ENCODE measurements at regions not wholly inside any gene's neighbourhood (a gene's known extent, or its start where the extent isn't known, plus 50 kb on each side); places are given as distances from the start of the nearest gene placed in this dataset.

DNA sequence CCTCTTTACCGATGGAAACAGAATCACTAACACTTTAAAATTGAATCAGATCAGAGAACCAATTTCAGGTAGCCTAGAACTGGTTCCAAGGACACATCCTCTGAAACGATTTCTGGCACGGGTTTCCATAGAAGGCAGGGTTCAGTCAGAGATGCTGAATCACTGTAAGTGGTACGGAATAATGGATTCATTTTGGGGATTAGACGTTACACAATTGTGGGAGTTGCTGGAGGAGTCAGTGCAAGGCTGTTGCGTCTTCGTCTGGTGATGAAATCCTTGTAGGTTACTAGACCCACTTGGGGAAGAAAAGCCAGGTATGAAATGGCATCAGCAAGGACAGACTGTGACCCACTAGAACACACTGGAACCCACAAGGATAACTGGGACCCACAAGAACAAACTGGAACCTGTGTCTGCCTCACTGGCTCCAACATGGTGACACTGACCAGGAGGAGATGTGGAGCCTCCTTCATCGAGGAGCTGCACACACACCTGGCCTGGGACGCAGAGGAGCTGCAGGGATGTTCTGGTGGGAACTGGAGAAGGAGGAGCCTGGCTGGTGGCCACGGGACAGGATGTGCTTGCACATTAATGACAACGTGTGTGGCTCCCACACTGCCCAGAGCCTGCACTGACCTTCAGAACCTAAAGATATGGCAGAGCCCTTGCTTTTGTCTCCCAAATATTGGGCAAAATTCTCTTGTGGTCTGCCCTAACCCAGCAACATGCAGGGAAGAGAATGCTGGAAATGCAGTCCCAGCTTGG, 105.1 kb downstream of the TRAPPC11 start:
- Histone ChIP-seq H3K9me3 (ENCODE audit: insufficient read depth, low read depth, low read length) (no peaks in the 10 kb centered on the region), H3K36me3 (ENCODE audit: insufficient read depth, low read length) (no peaks in the 10 kb centered on the region), H3K79me2 (ENCODE audit: insufficient read depth, low read length) (no peaks in the 10 kb centered on the region), H4K20me1 (ENCODE audit: insufficient read depth, low read length) (no peaks in the 10 kb centered on the region), H3K27me3 (ENCODE audit: insufficient read depth, low read length) (no peaks in the 10 kb centered on the region), H3K4me1 (ENCODE audit: insufficient read depth, low read length) (no peaks in the 10 kb centered on the region), H3K4me2 (ENCODE audit: low read length) (no peak overlapping the region), H3K9ac (ENCODE audit: low read length) (no peak overlapping the region), H3K4me3 (ENCODE audit: insufficient read depth, low read depth, low read length) (no peak overlapping the region), H2AFZ (ENCODE audit: low read depth, low read length) (no peak overlapping the region), H3K27ac (ENCODE audit: low read depth, low read length) (no peak overlapping the region)
- H3K27ac Mint-ChIP-seq (ENCODE audit: unreplicated experiment) = no peak overlapping the region
- peaks cover 16% of the 10 kb centered on the region for H3K27me3 Mint-ChIP-seq (ENCODE audit: low read depth, unreplicated experiment)
- no peak overlapping the region for H3K4me3 Mint-ChIP-seq (ENCODE audit: unreplicated experiment)
- no peak for TF ChIP-seq EZH2 (IDR thresholded peaks at IDR 0.05; ENCODE audit: insufficient read depth, low read length)
- TF ChIP-seq, protein P1, sequence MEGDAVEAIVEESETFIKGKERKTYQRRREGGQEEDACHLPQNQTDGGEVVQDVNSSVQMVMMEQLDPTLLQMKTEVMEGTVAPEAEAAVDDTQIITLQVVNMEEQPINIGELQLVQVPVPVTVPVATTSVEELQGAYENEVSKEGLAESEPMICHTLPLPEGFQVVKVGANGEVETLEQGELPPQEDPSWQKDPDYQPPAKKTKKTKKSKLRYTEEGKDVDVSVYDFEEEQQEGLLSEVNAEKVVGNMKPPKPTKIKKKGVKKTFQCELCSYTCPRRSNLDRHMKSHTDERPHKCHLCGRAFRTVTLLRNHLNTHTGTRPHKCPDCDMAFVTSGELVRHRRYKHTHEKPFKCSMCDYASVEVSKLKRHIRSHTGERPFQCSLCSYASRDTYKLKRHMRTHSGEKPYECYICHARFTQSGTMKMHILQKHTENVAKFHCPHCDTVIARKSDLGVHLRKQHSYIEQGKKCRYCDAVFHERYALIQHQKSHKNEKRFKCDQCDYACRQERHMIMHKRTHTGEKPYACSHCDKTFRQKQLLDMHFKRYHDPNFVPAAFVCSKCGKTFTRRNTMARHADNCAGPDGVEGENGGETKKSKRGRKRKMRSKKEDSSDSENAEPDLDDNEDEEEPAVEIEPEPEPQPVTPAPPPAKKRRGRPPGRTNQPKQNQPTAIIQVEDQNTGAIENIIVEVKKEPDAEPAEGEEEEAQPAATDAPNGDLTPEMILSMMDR (IDR thresholded peaks at IDR 0.05; ENCODE audit: insufficient read depth, low read depth, low read length) = no peak
- peaks cover 2% of the 10 kb centered on the region for H3K4me1 Mint-ChIP-seq (ENCODE audit: low read depth, unreplicated experiment)
- DNase-seq (ENCODE audit: low read depth) (no peak), FAIRE-seq (no peak)
- H3K9me3 Mint-ChIP-seq (ENCODE audit: unreplicated experiment) = no peaks in the 10 kb centered on the region
- peaks cover 3% of the 10 kb centered on the region for H3K36me3 Mint-ChIP-seq (ENCODE audit: low read depth, unreplicated experiment)

DNA sequence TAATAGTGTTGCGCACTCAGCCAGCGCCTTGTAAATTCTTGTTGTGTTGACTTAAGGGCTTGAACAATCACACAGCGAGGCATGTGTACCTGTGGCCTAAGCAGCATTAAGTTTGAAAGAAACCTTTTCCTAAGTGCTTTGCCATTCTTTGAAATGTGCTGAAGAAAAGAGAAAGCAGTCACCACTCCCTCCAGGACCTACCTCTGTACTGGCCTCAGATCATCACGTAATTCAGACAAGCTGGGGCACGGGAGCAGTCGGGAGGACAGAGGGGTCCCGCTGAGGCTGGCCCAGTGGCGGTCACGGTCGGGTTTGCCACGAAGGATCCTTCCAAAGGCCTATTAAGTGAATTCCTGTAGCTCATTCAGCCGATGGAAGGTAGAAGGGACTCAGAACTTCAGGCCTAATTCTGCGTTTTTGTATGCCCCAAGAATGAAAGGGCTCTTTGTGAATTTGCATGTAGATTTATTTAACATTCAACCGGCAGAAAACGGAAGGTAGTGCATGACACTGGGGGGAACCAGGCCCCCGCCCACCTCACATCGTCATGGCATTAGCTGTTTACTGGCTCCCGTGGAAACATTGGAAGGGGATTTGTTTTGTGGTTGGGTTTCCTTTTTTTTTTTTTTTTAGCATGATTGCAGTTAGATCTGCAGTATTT, 106.3 kb downstream of the TRAPPC11 start:
- H3K4me2 ChIP-seq (ENCODE audit: low read length) = peak overlapping the region; percentile 61
- H3K9me3 ChIP-seq (ENCODE audit: insufficient read depth, low read depth, low read length) = no peaks in the 10 kb centered on the region
- H2AFZ ChIP-seq (ENCODE audit: low read depth, low read length) = peak overlapping the region; percentile 68
- H3K27me3 Mint-ChIP-seq (ENCODE audit: low read depth, unreplicated experiment) = peaks cover 16% of the 10 kb centered on the region
- no peaks in the 10 kb centered on the region for H3K9me3 Mint-ChIP-seq (ENCODE audit: unreplicated experiment)
- TF ChIP-seq EZH2 (IDR thresholded peaks at IDR 0.05; ENCODE audit: insufficient read depth, low read length) = no peak
- TF ChIP-seq, protein P1 (IDR thresholded peaks at IDR 0.05; ENCODE audit: insufficient read depth, low read depth, low read length) = no peak
- no peaks in the 10 kb centered on the region for H3K27me3 ChIP-seq (ENCODE audit: insufficient read depth, low read length)
- no peak overlapping the region for H3K4me3 Mint-ChIP-seq (ENCODE audit: unreplicated experiment)
- peaks cover 3% of the 10 kb centered on the region for H3K36me3 Mint-ChIP-seq (ENCODE audit: low read depth, unreplicated experiment)
- no peak overlapping the region for H3K4me3 ChIP-seq (ENCODE audit: insufficient read depth, low read depth, low read length)
- DNase-seq (ENCODE audit: low read depth) (no peak), FAIRE-seq (no peak)
- H3K27ac ChIP-seq (ENCODE audit: low read depth, low read length) = no peak overlapping the region
- H3K4me1 ChIP-seq (ENCODE audit: insufficient read depth, low read length) = no peaks in the 10 kb centered on the region
- H3K27ac Mint-ChIP-seq (ENCODE audit: unreplicated experiment) = no peak overlapping the region
- H4K20me1 ChIP-seq (ENCODE audit: insufficient read depth, low read length) = no peaks in the 10 kb centered on the region
- no peaks in the 10 kb centered on the region for H3K36me3 ChIP-seq (ENCODE audit: insufficient read depth, low read length)
- no peaks in the 10 kb centered on the region for H3K79me2 ChIP-seq (ENCODE audit: insufficient read depth, low read length)
- H3K9ac ChIP-seq (ENCODE audit: low read length) = no peak overlapping the region
- H3K4me1 Mint-ChIP-seq (ENCODE audit: low read depth, unreplicated experiment) = peaks cover 2% of the 10 kb centered on the region

DNA sequence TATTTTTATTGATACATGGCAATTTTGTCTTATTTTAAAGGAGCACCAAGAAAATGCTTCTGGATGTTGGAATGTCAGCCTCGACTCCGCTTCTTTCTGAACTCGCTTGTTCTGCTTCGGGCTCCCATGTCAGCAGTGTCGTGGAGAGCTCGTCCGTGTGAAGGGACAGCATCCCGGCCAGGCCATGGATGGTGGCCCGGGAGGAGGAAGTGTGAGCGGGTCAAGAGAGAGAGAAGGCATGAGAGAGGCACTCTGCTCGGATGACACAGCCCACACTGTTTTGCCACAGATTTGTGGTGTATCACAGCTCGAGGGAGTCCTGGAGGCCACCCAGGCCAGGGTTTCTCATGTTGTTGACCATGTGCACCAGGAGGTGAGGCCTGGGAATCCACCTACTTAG, 107.0 kb downstream of the TRAPPC11 start:
- H3K27ac Mint-ChIP-seq (ENCODE audit: unreplicated experiment) = no peak overlapping the region
- Histone ChIP-seq H3K27ac (ENCODE audit: low read depth, low read length) (no peak overlapping the region), H4K20me1 (ENCODE audit: insufficient read depth, low read length) (no peaks in the 10 kb centered on the region), H3K9ac (ENCODE audit: low read length) (no peak overlapping the region), H3K9me3 (ENCODE audit: insufficient read depth, low read depth, low read length) (no peaks in the 10 kb centered on the region), H3K4me2 (ENCODE audit: low read length) (no peak overlapping the region), H3K27me3 (ENCODE audit: insufficient read depth, low read length) (no peaks in the 10 kb centered on the region), H3K4me3 (ENCODE audit: insufficient read depth, low read depth, low read length) (no peak overlapping the region), H3K36me3 (ENCODE audit: insufficient read depth, low read length) (no peaks in the 10 kb centered on the region), H3K4me1 (ENCODE audit: insufficient read depth, low read length) (no peaks in the 10 kb centered on the region), H2AFZ (ENCODE audit: low read depth, low read length) (no peak overlapping the region), H3K79me2 (ENCODE audit: insufficient read depth, low read length) (no peaks in the 10 kb centered on the region)
- H3K9me3 Mint-ChIP-seq (ENCODE audit: unreplicated experiment) = no peaks in the 10 kb centered on the region
- peaks cover 18% of the 10 kb centered on the region for H3K27me3 Mint-ChIP-seq (ENCODE audit: low read depth, unreplicated experiment)
- H3K4me1 Mint-ChIP-seq (ENCODE audit: low read depth, unreplicated experiment) = peaks cover 2% of the 10 kb centered on the region
- H3K36me3 Mint-ChIP-seq (ENCODE audit: low read depth, unreplicated experiment) = peaks cover 3% of the 10 kb centered on the region
- FAIRE-seq (no peak), DNase-seq (ENCODE audit: low read depth) (no peak)
- no peak for TF ChIP-seq EZH2 (IDR thresholded peaks at IDR 0.05; ENCODE audit: insufficient read depth, low read length)
- TF ChIP-seq, protein P1 (IDR thresholded peaks at IDR 0.05; ENCODE audit: insufficient read depth, low read depth, low read length) = no peak
- H3K4me3 Mint-ChIP-seq (ENCODE audit: unreplicated experiment) = no peak overlapping the region
